EH (cell line): ENCODE measurements at regions not wholly inside any gene's neighbourhood (a gene's known extent, or its start where the extent isn't known, plus 50 kb on each side); places are given as distances from the start of the nearest gene placed in this dataset.

Source experiments
- DNase-seq: peaks from one replicate; pipeline ENCODE4 v3.0.0-alpha.2; 2015; ENCODE audit warnings: low read depth

GRCh38 chr1:191895049-191895448 lies 263.2 kb upstream of the RGS18 start:
- no peak for DNase-seq

GRCh38 chr1:191895462-191896058 lies 262.7 kb upstream of the RGS18 start:
- DNase-seq, result no peak

GRCh38 chr1:191897134-191897533 lies 261.1 kb upstream of the RGS18 start:
- no peak for DNase-seq

- DNase-seq, result no peak
These were observed 256.6 kb upstream of the RGS18 start for GRCh38 chr1:191901651-191902050.

- no peak for DNase-seq
These were observed 253.3 kb upstream of the RGS18 start for GRCh38 chr1:191904991-191905390.

- no peak for DNase-seq
These were observed 252.5 kb upstream of the RGS18 start for GRCh38 chr1:191905781-191906180.

GRCh38 chr1:191907121-191907520 lies 251.1 kb upstream of the RGS18 start:
- DNase-seq, result no peak

GRCh38 chr1:191910245-191910644 lies 248.0 kb upstream of the RGS18 start:
- DNase-seq, result no peak

GRCh38 chr1:191912517-191912916 lies 245.7 kb upstream of the RGS18 start:
- no peak for DNase-seq

- no peak for DNase-seq
These were observed 244.8 kb upstream of the RGS18 start for GRCh38 chr1:191913260-191913977.

GRCh38 chr1:191929383-191929782 lies 228.9 kb upstream of the RGS18 start:
- no peak for DNase-seq

GRCh38 chr1:191943684-191944083 lies 214.6 kb upstream of the RGS18 start:
- DNase-seq, result no peak

GRCh38 chr1:191953526-191953925 lies 204.7 kb upstream of the RGS18 start:
- DNase-seq, result no peak

- DNase-seq, result no peak
These were observed 198.4 kb upstream of the RGS18 start for GRCh38 chr1:191959856-191960255.

GRCh38 chr1:191963286-191963685 lies 195.0 kb upstream of the RGS18 start:
- no peak for DNase-seq

GRCh38 chr1:191963781-191964455 lies 194.3 kb upstream of the RGS18 start:
- DNase-seq, result no peak

GRCh38 chr1:191969290-191969689 lies 189.0 kb upstream of the RGS18 start:
- no peak for DNase-seq

GRCh38 chr1:191970116-191970515 lies 188.1 kb upstream of the RGS18 start:
- no peak for DNase-seq

GRCh38 chr1:191971447-191971846 lies 186.8 kb upstream of the RGS18 start:
- no peak for DNase-seq

- DNase-seq, result no peak
These were observed 184.3 kb upstream of the RGS18 start for GRCh38 chr1:191974004-191974403.

GRCh38 chr1:191977874-191978506 lies 180.3 kb upstream of the RGS18 start:
- DNase-seq, result no peak

GRCh38 chr1:191984856-191985255 lies 173.4 kb upstream of the RGS18 start:
- no peak for DNase-seq

GRCh38 chr1:191992118-191992517 lies 166.1 kb upstream of the RGS18 start:
- no peak for DNase-seq
